Fibroblast of villous mesenchyme (primary cell): ENCODE measurements at regions not wholly inside any gene's neighbourhood (a gene's known extent, or its start where the extent isn't known, plus 50 kb on each side); places are given as distances from the start of the nearest gene placed in this dataset.
"Not testable (repeated sequence)": the region's sequence is repeated elsewhere in the genome, so short reads cannot be mapped to it uniquely, and the experiment has no call there.

ENCODE experiments used
- DNase-seq: peaks from one replicate; pipeline ENCODE4 v3.0.0-alpha.2; 2010; ENCODE audit warnings: low read depth
- H3K4me3 ChIP-seq: 2 replicates; pipeline ENCODE4 v1.5.1; 2011; ENCODE audit warnings: low read depth, mild to moderate bottlenecking, low read length
- CTCF ChIP-seq: IDR thresholded peaks from 2 replicates; pipeline ENCODE4 v1.5.1; 2012; ENCODE audit warnings: low read depth, mild to moderate bottlenecking, low read length; ENCODE audit not compliant: insufficient read depth

- no peak for DNase-seq
- no peak for TF ChIP-seq CTCF
- no peak overlapping the region for H3K4me3 ChIP-seq
Measured at GRCh38 chr3:18090377-18090776, 334.8 kb downstream of the SATB1 start.

- no peak overlapping the region for H3K4me3 ChIP-seq
- TF ChIP-seq CTCF, result no peak
- no peak for DNase-seq
Measured at GRCh38 chr3:18087988-18088387, 337.2 kb downstream of the SATB1 start.

GRCh38 chr3:18086760-18087159 is 338.4 kb downstream of the SATB1 start:
- no peak for TF ChIP-seq CTCF
- H3K4me3 ChIP-seq, result no peak overlapping the region
- no peak for DNase-seq

- TF ChIP-seq CTCF, result no peak
- H3K4me3 ChIP-seq, result no peak overlapping the region
- no peak for DNase-seq
Measured at GRCh38 chr3:18086078-18086477, 339.1 kb downstream of the SATB1 start.

GRCh38 chr3:18085429-18085828 is 339.7 kb downstream of the SATB1 start:
- H3K4me3 ChIP-seq, result no peak overlapping the region
- TF ChIP-seq CTCF, result no peak
- DNase-seq, result no peak

- not testable (repeated sequence) for DNase-seq, H3K4me3 ChIP-seq
Measured at GRCh38 chr3:18083273-18083590, 340.8 kb upstream of the TBC1D5 start.

- H3K4me3 ChIP-seq, result no peak overlapping the region
- TF ChIP-seq CTCF, result no peak
- no peak for DNase-seq
Measured at GRCh38 chr3:18082551-18083272, 340.3 kb upstream of the TBC1D5 start.
